Transverse colon (tissue), 4 donors: ENCODE measurements at regions not wholly inside any gene's neighbourhood (a gene's known extent, or its start where the extent isn't known, plus 50 kb on each side); places are given as distances from the start of the nearest gene placed in this dataset.

Experiments
- POLR2A ChIP-seq: fragments of 450-650 bp; IDR thresholded peaks from one replicate; pipeline ENCODE4 v1.6.1; 2016; ENCODE audit warnings: antibody characterized with exemption, mild to moderate bottlenecking, moderate library complexity
- POLR2AphosphoS5 ChIP-seq, 3 donors: sonication (generic); formaldehyde crosslinking; IDR thresholded peaks; one replicate each; pipeline ENCODE4 v1.6.1; 2016; ENCODE audit warnings: antibody characterized with exemption in 3 of 3
- TF ChIP-seq, protein P1 (sequence below), 5 experiments: fragments of 200-600 bp in 3 of 5; fragments of 450-650 bp in 2 of 5; sonication (generic) in 3 of 5; IDR thresholded peaks; 1 replicate in 2 of 5; 2 replicates in 3 of 5; pipeline ENCODE4 v1.5.1; 2016 to 2017; ENCODE audit warnings: antibody characterized with exemption in 5 of 5, inconsistent platforms in 3 of 5, mild to moderate bottlenecking in 2 of 5, moderate library complexity in 1 of 5

DNA sequence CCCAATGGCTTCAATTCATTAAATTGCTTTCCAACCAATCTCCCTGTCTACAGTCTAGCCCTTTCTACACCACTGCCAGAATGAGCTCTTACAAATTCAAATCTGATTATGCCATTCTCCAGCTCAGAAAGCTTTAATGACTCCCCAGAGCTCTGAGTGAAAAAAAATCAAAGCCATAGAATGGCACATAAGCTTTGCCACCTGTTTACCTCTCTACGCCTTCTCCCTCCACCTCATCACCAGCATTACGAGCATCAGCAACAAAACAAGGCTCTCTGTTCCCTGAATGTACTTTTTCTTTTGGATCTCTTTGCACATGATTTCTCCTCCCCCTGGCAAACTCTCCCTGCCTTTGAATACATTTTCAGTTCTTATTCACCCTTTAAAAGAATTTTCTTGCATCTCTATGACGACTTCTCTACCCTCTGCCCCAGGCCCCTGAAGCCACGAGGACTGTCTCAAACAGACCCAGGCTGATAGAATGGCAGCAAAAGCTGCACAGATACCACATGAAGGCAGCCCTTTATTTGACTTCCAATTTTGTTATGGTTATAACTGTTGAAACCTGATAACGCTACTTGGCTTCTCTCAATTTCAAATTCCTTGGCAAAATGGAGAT is 516.0 kb downstream of the PCDH7 start:
- TF ChIP-seq, protein P1, sequence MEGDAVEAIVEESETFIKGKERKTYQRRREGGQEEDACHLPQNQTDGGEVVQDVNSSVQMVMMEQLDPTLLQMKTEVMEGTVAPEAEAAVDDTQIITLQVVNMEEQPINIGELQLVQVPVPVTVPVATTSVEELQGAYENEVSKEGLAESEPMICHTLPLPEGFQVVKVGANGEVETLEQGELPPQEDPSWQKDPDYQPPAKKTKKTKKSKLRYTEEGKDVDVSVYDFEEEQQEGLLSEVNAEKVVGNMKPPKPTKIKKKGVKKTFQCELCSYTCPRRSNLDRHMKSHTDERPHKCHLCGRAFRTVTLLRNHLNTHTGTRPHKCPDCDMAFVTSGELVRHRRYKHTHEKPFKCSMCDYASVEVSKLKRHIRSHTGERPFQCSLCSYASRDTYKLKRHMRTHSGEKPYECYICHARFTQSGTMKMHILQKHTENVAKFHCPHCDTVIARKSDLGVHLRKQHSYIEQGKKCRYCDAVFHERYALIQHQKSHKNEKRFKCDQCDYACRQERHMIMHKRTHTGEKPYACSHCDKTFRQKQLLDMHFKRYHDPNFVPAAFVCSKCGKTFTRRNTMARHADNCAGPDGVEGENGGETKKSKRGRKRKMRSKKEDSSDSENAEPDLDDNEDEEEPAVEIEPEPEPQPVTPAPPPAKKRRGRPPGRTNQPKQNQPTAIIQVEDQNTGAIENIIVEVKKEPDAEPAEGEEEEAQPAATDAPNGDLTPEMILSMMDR (IDR thresholded peaks at IDR 0.05): no peak
- TF ChIP-seq POLR2A (no peak), POLR2AphosphoS5 (IDR thresholded peaks at IDR 0.05) (no peak)
